Activated gamma-delta T cell treated with Interleukin-2 at 50 U/mL for 16 hours (primary cell): ENCODE measurements at regions not wholly inside any gene's neighbourhood (a gene's known extent, or its start where the extent isn't known, plus 50 kb on each side); places are given as distances from the start of the nearest gene placed in this dataset.

Source experiments
- DNase-seq: peaks from one replicate; pipeline ENCODE4 v3.0.0-alpha.2; 2020

DNA sequence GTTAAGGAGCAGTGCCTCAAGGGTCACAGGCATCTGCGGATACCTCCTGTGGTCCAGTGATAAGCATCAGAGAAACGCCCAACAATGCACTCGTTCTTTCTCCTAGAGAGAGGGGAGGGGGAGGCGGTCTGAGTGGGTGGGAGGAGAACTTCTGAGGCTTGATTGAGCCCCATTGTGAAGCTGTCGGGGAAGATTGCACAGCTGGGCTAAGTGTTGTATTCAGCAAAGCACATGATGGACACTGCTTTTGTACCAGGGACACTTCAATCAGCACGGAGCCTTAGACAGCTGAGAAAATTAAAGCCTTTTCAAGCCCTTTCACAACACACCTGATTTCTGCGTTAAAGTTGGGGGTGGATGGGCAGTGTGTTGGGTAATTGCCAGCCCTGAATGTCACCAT is 230.3 kb upstream of the GHITM start:
- DNase-seq, result no peak

DNA sequence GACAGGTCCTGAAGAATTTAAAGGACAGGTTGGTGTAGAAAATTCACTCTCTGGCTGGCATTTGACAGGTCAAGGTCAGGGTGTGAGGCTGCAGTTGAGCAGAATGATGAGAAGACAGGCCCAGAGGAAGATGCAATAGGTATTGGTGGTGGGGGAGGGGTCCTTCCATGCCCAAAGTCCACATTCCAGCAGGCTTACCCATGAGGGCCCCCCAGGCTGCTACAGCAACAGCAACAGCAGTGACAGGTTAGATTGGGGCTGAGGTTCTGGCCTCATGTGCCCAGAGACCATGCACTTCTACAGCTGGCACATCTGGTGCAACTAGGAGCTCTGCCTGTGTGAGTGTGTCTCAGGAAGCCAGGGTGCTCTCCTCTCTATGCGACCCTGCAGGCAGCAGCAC is 223.5 kb upstream of the GHITM start:
- no peak for DNase-seq

DNA sequence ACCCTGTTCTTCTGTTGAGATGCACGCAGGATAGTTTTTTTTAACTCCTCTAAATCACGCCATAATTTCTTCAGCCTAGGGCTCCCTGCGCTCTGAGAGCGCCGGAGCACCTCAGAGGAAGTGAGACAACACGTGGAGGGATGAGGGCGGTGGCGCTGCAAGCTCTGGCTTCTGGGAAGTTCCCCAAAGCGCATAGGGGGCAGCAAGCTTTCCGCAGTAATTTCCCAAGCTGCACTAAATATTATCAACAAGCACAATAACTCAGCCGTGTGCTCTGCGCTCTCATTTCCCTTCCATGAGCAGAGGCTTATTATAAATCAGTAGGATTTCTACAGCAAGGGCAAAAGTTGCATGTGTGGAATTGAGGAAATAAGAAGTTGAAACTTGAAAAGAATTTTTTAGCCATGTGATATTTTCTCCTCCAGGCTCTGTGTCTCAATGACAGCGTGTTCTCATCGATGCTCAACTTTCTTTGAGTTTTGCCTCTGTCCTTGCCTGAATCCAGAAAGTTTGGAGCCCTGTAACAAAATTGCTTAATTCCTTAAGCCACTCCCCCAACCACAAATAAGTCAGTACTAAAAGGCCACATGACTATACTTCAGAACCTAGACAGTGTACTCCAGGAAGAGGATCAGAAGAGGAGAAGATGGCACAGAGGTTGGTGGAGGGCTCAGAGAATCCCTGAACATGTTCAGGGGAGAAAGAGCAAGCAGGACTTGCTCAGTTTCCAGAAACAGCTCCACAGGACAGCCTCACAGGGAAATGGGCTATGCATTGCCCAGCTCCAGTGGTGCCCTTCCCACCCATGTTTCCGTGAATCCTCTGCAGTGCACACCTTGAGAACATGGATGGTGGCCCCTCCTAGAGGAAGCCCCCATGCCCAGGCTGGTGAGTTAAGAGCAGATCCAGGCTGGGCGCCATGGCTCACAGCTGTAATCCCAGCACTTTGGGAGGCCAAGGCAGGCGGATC is 221.5 kb upstream of the GHITM start:
- DNase-seq, result no peak

DNA sequence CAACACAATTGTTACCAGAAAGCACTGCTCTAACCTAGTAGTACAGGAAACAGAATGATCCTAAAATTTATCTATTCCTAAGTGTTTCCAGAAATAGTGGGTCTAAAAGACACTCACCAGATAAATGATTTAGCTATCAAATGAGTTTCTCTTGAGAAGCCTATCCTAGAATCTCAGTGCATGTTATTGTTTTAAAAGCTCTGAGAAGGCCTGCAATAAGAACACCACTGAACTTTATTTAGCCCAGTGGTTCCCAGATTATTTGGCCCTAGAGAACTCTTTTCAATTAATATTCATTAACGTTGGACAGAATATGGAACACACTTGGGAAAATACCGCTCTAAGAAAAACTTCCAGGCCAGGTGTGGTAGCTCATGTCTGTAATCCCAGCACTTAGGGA is 220.1 kb upstream of the GHITM start:
- DNase-seq, result no peak

DNA sequence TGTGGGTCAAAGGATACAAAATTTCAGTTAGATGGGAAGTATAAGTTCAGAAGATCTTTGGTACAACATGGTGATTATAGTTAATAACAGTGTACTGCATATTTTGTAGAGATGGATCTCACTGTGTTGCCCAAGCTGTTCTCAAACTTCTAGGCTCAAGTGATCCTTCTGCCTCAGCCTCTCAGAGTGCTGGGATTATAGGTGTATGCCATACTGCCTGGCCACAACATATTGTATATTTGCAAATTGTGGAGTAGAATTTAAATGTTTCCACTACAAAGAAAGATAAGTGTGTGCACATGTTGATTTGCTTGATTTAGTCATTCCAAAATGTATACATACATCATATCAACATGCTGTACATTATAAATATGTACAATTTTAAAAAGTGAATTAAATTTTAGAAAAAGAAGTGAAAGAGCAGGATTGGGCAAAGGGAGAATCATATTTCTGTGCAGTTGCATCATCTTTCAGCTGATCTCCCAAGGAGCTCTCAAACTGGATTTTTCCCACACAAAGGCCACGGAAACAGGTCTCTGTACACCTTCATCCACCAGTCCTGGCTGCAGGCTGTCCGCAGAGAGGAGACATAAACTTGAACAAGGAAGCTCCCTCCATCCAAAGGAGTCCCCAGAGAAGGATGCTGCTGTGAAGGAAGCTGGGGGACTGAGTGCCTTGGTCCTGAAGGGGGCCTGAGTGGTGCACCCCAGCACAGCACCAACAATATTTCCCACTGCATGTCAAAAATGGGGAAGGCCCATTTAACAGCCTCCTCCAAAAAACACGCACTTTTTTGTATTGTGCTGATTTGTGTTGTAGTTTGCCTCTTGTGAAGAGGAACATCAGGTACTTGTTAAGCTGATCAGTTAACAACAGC is 217.1 kb upstream of the GHITM start:
- no peak for DNase-seq

DNA sequence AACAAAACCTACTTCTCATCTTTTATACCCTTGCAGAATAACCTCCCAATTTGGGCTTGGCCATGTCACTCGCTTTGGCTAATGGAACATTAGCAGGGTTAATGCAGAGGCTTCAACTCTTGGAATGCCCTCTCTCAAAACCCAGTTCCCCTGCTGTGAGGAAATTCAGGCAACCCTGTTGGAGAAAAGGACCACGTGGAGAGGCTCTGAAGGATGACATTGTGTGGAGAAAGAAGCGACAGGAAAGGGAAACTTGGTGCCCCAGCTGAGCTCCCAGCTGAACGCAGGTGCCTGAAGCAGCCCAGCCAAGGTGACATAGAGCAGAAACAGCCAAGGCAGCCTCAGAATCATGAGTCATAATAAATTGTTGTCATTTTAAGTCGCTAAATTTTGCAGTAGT is 214.2 kb upstream of the GHITM start:
- DNase-seq, result no peak

DNA sequence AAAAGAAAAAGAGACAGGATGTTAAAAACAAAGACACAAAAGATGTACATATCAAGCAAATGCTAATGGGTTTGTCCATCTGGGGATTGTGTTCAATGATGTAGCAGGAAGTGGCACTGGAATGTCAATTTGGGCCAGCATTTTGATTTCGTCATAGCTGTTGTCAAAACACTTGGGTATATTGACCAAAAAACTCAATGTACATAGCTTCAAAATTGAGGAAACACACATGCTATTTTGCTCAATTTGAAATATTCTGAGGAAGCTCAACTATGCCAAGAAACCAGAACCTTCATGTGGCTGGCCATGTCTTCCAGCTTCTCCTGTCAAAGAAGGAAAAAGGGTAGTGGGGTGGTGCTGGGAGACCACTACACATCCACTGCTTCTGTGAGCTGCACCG is 212.7 kb upstream of the GHITM start:
- no peak for DNase-seq

DNA sequence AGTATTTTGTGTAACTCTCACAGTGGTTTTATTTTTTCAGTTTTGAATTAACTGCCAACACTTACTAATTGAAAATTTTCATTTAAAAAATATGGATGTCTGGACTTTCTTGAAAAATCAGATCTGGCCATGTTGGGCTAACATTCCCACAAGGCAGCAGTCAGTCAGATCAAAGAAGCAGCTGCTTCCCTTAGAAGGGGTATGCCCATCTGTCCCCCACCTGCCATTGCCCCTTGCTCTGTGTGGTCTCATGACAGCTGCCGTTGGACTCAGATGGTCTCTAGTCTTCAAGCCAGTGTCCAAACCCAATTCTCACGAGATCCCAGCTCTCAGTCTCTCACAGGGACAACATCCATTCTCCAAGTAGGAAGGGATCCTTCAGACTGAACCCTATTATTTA is 212.1 kb upstream of the GHITM start:
- DNase-seq, result no peak

DNA sequence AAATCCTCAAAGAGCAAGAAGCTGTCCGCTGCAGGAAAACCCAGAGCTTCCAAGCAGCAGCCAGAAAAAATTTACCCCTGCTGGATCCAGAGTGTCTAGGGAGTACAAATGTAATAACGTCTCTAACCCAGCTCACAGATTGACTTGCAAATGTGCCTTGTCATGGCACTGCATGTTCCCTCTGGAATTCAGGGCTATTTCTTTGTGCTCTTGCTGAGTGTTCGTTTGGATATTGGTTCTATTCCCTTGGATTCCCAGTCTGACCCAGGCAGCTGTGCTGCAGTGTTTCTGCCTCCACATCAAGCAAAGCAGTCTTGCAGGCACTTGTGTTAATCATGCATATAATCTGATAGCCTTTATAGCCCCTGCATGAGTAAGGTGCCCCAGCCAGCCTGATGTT is 209.9 kb upstream of the GHITM start:
- DNase-seq, result no peak

DNA sequence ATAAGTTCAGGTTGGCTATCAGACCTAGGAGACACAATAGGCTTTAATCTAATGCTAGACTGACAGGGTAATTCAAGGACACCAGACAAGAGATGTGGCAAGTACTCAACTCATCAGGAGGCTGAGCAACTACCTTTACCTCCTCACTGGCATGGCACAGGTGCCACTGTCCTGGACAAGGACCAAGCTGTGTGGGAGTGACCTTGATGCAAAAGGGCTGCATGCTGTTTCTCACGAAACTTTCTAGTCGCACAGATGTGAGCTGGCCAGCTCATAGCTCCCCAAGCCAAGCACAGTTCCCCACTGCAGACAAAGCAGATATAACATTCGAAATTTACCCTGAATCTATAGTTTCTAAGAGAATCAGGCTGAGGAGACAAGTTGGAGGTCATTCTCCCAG is 207.6 kb upstream of the GHITM start:
- DNase-seq, result no peak

DNA sequence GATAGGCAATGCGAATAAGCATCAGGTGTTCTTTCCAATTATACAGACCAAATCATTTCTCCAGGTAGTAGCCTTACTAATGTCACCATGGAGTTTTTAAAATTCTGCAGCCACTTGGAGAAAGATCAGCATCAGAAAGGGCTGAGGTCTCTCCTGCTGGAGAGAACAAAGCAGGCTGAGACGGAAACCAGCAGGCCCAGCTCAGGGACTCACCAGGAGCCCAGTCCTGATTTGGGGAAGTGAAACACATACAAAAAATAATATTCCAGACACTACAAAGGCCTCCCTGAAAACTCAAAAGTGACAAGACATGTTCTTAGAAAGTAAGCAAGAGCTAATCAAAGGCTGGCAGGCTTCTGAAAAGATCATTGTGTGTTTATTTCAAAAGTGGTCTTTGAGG is 207.1 kb upstream of the GHITM start:
- DNase-seq, result no peak

DNA sequence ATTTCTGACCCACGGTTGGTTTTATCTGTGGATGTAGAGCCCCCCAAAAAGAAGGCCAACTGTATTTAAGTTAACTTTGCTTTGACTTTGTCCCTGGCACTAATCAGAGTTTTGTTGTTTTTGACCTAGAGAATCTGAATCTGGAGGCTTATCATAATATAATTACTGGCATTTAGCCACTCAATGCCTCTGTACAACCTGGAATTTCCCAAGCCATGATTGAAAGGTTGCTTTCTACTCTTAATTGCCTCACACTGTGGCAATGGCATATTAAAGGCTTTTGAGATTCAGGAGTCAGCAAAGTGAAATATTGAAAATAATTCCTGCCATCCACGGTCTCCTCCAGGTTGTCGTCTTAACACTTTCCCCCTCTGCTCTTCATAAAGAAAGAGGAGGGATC is 205.2 kb upstream of the GHITM start:
- DNase-seq, result no peak

DNA sequence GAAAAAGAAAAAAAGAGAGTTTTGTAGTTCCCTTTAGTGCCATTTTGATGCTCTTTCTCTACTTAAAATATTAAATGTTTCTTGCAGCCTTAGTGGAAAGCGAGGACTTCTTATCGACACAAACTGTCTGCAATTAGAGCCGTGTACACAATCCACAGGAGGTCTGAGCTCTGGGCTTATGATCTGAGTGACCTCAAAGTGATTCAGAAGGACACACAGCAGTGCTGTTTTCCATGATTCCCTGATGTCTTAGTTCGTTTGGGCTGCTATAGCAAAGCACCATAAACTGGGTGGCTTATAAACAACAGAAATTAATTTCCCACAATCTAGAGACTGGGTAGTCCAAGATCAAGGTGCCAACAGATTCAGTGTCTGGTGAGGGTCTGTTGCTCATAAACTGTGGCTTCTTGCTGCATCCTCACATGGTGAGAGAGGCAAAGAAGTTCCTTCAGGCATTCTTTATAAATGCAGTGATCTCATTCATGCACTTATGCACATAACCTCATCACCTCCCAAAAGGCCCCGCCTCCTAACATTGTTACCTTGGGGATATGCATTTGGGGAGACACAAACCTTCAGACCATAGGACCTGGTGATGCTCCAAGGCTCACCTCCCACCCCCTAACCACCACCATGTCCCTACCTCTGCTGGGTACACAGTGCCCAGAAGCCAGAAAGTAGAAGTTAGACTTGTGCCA is 204.5 kb upstream of the GHITM start:
- no peak for DNase-seq

DNA sequence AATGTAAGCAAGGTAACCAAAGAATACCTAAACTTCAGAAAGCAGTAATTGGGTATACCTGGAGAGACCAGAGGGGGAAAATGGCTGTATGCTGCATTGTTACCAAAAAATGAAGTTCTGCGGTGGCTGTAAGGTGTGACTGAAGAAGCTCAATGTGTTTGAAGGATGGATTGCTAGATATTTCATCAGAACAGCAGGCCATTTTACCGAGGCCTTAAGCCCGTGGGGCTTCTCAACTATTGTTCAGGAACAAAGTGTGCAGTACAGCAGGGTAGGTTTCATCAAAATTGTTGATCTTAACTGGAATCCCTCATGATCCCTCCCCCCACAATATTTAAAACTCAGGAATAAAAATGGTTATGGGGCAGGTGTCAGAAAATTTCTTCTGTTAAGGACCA is 204.0 kb upstream of the GHITM start:
- no peak for DNase-seq

DNA sequence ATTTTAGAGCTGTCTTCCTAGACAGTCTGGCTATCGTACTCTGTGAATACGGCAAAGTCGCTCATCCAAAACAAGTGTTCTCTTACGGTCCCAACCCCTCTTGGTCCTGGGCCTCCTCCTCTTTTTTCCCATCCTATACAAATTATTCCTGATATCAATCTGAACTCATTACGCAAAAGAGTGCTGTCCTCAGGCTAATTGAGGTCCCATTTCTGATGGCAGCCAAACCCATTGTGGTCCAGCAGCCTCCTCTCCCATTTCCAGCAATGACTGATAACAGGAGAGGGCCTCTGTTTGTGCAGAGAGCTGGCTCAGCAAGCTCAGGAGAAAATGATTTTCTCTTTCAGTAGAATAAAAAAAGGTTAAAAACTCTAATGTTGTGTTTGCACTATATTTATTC is 203.4 kb upstream of the GHITM start:
- no peak for DNase-seq

DNA sequence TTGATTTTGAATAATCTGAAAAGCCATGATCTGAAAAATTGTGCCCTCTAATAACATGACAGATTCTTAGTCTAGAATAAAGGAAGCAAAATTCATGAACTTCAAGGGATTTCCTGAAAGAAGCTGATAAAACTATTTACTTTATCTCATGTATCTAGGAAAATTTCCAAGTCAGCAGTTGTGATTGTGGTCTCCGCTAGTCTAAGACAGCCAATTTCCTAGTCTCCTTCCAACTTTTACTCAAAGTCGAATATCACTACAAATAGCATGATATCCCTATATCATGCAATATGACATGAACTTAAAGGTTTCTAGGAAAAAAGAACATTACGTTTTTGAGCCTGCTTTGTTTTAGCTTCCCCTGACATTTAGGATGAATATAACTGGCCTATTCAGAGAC is 202.1 kb upstream of the GHITM start:
- DNase-seq, result no peak

DNA sequence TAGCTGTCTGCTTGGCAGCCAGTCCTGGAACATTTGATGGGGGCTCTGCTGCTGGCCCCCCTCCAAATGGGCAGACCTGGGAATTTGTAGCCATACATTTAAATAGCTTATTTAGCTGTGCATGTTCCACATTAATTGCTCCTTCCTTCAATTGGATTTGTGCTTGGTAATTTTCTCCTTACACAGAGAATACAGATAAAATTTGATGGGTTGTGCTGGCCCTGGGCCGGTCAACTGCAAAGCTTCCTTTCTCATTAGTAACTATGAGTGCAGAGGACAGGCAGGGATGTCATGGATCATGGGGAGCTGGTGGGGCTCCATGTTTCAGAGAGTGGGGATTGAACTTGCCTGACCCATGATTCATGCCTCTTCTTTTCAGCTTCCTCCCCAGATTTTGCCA is 201.5 kb upstream of the GHITM start:
- DNase-seq, result no peak

DNA sequence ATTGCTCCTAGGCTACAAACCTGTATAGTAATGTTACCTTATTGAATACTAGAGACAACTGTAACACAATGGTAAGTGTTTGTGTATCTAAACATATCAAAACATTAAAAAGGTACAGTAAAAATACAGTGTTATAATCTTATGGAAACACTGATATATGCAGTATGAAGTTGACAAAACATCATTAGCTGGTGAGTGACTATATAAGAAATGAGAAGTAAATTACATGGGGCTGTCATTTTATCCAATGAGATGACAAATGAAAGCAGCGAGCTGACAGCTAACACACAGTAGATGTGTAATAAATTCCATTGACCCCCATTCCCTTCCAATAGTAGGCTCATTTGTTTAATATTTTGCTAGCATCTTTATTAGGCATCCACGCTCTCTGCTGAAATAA is 198.1 kb upstream of the GHITM start:
- DNase-seq, result no peak

DNA sequence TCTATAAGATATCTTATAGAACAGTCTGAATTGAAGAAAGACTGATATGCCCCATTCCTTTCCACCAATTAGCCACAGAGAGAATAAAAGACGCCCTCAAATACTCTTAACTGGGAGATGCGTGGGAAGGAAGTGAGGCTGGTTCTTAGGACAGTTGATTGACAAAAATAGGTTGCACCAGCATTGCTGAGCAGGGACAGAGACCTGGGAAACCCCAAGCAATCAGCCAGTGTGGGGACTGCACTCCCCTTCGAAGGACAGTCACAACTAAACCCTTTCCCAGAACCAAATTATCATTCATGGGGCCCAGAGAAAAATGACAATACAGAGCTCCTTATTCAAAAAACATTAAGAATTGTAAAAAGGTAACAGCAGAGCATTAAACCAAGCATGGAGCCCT is 196.9 kb upstream of the GHITM start:
- no peak for DNase-seq

DNA sequence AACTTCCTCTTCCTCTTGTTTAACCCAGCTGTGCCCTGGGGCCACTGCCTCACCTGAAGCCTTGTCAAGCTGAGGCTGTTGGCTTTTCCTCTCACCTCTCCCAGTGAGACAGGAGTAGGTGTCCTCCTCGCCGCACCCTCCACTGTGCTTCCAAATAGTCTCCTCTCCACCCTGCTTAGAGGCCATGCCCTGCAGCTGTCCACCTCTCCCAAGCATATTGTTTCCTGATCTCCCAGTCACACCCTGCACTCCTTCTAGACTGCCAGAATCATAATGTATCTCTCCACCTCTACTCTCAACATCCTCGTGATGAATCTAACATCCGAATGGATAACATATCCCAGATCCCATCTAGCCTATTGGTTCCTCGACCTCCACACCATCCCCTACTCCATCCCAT is 196.3 kb upstream of the GHITM start:
- DNase-seq, result no peak

DNA sequence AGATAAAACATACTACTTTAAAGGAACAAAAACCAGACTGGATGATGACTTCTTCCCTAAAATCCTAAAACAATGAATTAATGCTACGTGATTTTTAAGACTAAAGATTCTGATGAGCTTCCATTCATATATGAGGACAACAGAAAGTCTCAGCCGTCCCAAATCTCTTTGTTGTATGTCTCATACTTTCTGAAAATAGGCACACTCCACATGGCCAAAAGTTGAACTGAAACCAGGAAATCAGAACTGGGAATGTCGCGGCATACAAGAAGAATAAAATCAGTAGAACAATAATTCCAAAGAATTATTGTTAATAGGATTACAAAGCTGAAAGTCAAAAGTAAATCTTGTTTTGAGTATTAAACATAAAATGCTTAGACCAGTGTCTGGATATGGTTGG is 195.4 kb upstream of the GHITM start:
- DNase-seq, result no peak

DNA sequence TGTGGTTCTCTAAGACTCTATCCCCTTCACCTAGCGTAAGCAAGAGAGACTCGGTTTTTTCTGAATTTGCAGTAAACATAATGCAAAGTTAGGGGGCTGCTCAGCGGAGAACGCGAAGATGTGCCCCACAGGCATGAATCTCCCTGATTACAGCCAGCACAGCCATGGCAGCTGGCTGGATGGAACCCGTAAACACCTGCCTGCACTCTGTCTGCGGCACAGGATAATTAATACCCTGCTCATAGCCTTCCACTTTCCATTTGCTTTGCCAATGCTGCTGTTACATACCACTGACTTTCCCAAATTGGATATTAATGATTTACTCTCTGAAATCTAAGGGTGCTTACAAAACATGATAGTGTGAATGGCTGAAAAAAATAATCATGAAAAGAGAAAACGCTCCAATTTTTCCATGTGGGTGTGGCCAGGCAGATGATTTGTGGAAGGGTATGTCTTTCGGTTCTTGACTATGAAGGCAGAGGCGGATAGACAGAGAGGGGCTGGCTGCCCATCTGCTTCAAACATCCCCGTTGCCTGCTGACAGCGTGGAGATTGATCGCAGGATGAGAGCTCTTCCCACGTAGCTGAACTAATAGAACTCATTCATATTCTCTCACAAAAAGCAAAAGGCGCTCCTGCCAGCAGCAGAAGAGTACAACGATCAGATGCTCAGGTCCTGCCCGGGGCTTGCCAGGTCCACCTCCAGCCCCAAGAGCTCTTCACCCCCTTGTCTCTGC is 193.2 kb upstream of the GHITM start:
- no peak for DNase-seq

DNA sequence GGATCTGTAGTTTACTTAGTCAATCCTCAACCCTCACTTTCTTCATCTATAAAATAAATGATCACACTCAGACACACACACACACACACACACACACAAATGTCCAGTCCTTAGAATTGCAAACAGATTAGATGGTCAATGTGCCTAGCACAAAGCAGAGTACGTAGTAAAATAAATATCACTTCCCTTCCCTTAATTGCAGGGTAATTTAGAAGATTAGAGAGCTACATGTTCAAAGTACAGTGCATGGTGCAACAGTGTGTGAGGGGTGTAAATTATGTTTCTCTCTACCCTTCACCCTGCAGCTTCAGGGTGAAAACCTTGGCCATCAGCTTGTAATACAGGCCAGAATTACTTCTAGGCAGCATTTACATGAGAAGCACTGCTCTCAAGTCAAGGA is 187.0 kb upstream of the GHITM start:
- no peak for DNase-seq
